Duodenal mucosa (tissue), 2 donors: ENCODE measurements at regions not wholly inside any gene's neighbourhood (a gene's known extent, or its start where the extent isn't known, plus 50 kb on each side); places are given as distances from the start of the nearest gene placed in this dataset.

ENCODE experiments used
- H3K27ac ChIP-seq: one replicate; pipeline ENCODE4 v1.7.0; 2013; ENCODE audit warnings: low read depth, low read length
- H3K27me3 ChIP-seq, 2 donors: one replicate each; pipeline ENCODE4 v1.7.0; 2013; ENCODE audit warnings: low read length in 2 of 2, control low read depth in 1 of 2; ENCODE audit not compliant: insufficient read depth in 2 of 2, control insufficient read depth in 1 of 2
- H3K36me3 ChIP-seq, 2 donors: one replicate each; pipeline ENCODE4 v1.7.0; 2013; ENCODE audit warnings: low read length in 2 of 2, control low read depth in 1 of 2; ENCODE audit not compliant: insufficient read depth in 2 of 2, control insufficient read depth in 1 of 2
- H3K4me1 ChIP-seq, 2 donors: one replicate each; pipeline ENCODE4 v1.7.0; 2013; ENCODE audit warnings: low read length in 2 of 2, control low read depth in 1 of 2; ENCODE audit not compliant: insufficient read depth in 2 of 2, control insufficient read depth in 1 of 2
- H3K4me3 ChIP-seq, 2 donors: one replicate each; pipeline ENCODE4 v1.7.0; 2013; ENCODE audit warnings: low read length in 2 of 2, low read depth in 1 of 2
- H3K9ac ChIP-seq, 2 donors: one replicate each; pipeline ENCODE4 v1.7.0; 2013; ENCODE audit warnings: low read length in 2 of 2, low read depth in 1 of 2
- H3K9me3 ChIP-seq, 2 donors: one replicate each; pipeline ENCODE4 v1.7.0; 2013; ENCODE audit warnings: low read length in 2 of 2, control low read depth in 1 of 2; ENCODE audit not compliant: control insufficient read depth in 1 of 2

DNA sequence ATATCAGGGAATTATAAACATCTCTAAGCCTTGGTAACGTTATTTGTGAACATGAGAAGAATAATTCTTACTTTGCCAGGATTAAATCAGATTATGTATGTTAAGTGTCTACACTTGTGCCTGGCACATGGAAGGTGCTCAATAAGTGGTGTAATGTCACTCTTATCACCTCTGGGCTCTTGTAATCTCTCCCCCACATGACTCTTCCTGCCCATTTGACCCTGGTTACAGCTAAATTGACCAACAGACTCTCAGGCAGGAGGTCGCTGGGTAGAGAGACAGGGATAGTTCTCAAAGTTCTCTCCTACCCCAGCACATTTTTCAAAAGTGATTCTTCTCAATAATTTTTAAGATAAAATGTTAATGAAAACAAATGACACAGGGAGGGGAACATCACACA is 137.8 kb upstream of the FRMD6 start:
- Histone ChIP-seq H3K9me3 (no peaks in the 10 kb centered on the region), H3K4me3 (no peak overlapping the region), H3K4me1 (no peaks in the 10 kb centered on the region), H3K27ac (no peak overlapping the region), H3K36me3 (no peaks in the 10 kb centered on the region), H3K27me3 (no peaks in the 10 kb centered on the region), H3K9ac (no peak overlapping the region)

DNA sequence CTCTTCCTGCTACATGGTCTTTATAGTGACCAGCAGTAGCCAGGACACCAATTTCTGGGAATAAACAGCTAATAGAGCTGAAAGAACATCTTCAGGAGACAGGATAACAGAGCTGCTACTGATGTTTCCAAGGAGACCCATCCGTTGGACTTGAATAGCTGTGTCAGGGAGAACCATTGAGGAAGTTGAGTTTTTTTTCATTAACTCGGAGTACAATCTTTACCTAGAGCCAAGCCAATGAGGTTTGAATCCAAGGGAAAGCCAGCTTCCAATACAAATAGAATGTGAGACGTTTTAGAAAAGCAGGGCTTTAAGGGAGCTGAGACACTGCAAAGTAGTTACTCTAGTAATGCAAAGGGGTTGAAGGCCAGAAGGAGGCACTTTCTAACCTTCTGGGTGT is 136.1 kb upstream of the FRMD6 start:
- Histone ChIP-seq H3K9ac (no peak overlapping the region), H3K27ac (no peak overlapping the region), H3K27me3 (no peaks in the 10 kb centered on the region), H3K9me3 (no peaks in the 10 kb centered on the region), H3K36me3 (no peaks in the 10 kb centered on the region), H3K4me3 (no peak overlapping the region), H3K4me1 (no peaks in the 10 kb centered on the region)

- Histone ChIP-seq H3K9me3 (no peaks in the 10 kb centered on the region), H3K36me3 (no peaks in the 10 kb centered on the region), H3K4me3 (no peak overlapping the region), H3K27me3 (no peaks in the 10 kb centered on the region), H3K9ac (no peak overlapping the region), H3K4me1 (no peaks in the 10 kb centered on the region), H3K27ac (no peak overlapping the region)
Observed at GRCh38 chr14:51516706-51517395, 134.9 kb upstream of the FRMD6 start.

GRCh38 chr14:51518280-51518679 is 133.4 kb upstream of the FRMD6 start:
- no peak overlapping the region for H3K4me3 ChIP-seq
- H3K27me3 ChIP-seq: no peaks in the 10 kb centered on the region
- H3K36me3 ChIP-seq: no peaks in the 10 kb centered on the region
- H3K9ac ChIP-seq: no peak overlapping the region
- no peaks in the 10 kb centered on the region for H3K4me1 ChIP-seq
- no peaks in the 10 kb centered on the region for H3K9me3 ChIP-seq
- no peak overlapping the region for H3K27ac ChIP-seq

DNA sequence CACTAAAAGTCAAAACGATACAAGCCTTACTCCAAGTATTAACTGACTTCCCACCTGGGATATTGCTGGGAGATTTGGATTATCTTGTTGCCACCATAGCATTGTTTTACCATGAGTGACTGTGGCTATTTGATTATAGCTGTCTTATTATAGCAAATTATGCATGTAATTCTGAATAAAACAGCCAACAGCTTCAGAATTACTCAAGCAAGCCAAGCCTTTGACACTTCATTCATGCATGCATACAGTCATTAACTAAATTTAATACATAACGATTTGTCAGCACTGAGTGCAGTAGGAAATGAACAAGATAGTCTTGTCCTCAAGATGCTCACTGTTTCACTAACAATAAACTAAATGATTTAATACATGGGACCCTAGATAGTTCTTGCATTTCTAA is 133.0 kb upstream of the FRMD6 start:
- Histone ChIP-seq H3K9me3 (no peaks in the 10 kb centered on the region), H3K36me3 (no peaks in the 10 kb centered on the region), H3K27ac (no peak overlapping the region), H3K4me3 (no peak overlapping the region), H3K27me3 (no peaks in the 10 kb centered on the region), H3K9ac (no peak overlapping the region), H3K4me1 (no peaks in the 10 kb centered on the region)

GRCh38 chr14:51520087-51520486 is 131.6 kb upstream of the FRMD6 start:
- no peak overlapping the region for H3K9ac ChIP-seq
- H3K27me3 ChIP-seq: no peaks in the 10 kb centered on the region
- no peaks in the 10 kb centered on the region for H3K4me1 ChIP-seq
- H3K4me3 ChIP-seq: no peak overlapping the region
- H3K27ac ChIP-seq: no peak overlapping the region
- no peaks in the 10 kb centered on the region for H3K36me3 ChIP-seq
- no peaks in the 10 kb centered on the region for H3K9me3 ChIP-seq

DNA sequence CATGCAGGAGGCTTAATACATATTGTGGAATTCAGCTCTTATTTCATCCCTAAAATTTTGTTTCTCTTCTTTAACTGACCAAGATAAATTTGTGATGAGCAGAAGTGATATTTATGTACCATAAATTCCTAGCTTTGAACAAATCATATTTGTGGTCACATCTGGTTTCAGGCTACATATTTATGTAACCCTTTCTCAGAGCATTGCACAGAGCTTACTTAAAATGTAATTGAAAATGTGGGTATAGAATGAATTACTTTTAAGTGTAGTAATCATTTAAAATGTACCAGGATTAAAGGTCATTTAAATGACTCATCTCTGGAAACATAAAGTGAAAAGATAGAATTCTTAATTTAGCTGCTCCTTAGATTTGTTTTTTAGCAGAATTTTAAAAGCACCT is 129.9 kb upstream of the FRMD6 start:
- H3K36me3 ChIP-seq: no peaks in the 10 kb centered on the region
- no peaks in the 10 kb centered on the region for H3K9me3 ChIP-seq
- no peak overlapping the region for H3K4me3 ChIP-seq
- H3K27ac ChIP-seq: no peak overlapping the region
- H3K27me3 ChIP-seq: no peaks in the 10 kb centered on the region
- H3K4me1 ChIP-seq: no peaks in the 10 kb centered on the region
- H3K9ac ChIP-seq: no peak overlapping the region

DNA sequence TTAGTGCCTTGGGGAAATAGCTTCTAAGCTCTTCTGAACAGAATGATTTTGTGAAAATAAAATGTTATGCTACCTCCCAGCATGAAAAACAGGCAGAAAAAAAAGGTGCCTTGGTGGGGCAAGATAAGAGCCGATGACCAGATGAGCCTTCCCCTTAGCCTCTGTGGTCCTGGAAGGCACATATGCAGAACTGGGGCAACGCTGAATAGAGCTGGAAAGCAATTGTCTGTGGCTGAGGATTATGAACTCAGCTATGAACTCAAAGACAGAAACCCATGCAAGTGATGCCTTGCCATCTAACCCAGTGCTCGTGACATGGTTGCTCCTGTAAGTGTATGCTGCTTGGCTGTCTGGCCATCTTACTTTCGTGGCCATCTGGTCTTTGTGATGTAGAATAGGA is 128.5 kb upstream of the FRMD6 start:
- H3K27me3 ChIP-seq: no peaks in the 10 kb centered on the region

DNA sequence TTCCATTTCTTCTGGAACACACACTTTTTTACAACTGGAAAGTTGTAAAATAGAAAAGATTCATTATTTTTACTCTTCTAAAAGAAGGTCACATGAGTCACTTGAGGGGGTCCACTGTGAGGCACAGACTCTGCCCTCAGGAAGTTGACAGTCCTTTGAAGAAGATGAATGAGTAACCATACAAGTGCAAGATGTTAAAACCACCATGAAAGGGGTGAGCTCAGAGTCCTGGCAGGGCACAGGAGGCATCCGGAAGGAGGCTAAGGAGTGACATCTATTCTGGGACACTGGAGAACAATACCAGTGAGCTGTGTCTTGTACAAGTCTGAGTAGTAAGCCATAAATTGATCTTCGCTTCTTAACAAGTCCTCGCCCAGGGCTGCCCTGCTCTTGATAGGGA is 126.0 kb upstream of the FRMD6 start:
- no peaks in the 10 kb centered on the region for H3K36me3 ChIP-seq
- no peaks in the 10 kb centered on the region for H3K4me1 ChIP-seq
- H3K27me3 ChIP-seq: no peaks in the 10 kb centered on the region
- no peak overlapping the region for H3K9ac ChIP-seq
- no peaks in the 10 kb centered on the region for H3K9me3 ChIP-seq
- H3K27ac ChIP-seq: no peak overlapping the region
- no peak overlapping the region for H3K4me3 ChIP-seq

More for the DNA sequence above, 128.5 kb upstream of the FRMD6 start:
- Histone ChIP-seq H3K27ac (no peak overlapping the region), H3K36me3 (no peaks in the 10 kb centered on the region), H3K4me1 (no peaks in the 10 kb centered on the region), H3K9ac (no peak overlapping the region), H3K4me3 (no peak overlapping the region), H3K9me3 (no peaks in the 10 kb centered on the region)

GRCh38 chr14:51527073-51527472 is 124.6 kb upstream of the FRMD6 start:
- H3K9me3 ChIP-seq: no peaks in the 10 kb centered on the region
- H3K36me3 ChIP-seq: no peaks in the 10 kb centered on the region
- no peak overlapping the region for H3K27ac ChIP-seq
- H3K4me3 ChIP-seq: no peak overlapping the region
- H3K4me1 ChIP-seq: no peaks in the 10 kb centered on the region
- H3K27me3 ChIP-seq: no peaks in the 10 kb centered on the region
- no peak overlapping the region for H3K9ac ChIP-seq

DNA sequence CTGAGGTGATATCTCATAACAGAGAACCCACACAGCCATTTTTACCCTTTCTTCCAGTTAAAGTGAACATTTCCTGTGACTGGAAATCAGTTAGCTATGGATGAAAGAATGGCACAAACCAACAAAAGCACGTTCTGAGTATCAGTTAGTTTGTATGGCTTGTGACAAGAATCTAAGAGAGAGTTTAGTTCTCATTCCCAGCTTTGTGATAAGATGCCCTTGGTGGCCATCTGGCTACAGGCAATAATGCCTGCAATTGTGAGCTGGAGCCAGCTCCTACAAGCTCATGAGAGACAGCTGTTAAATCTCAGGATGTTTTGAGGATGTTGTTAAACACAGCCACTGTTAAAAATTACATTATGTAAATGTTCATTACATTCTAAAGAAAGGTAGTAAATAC is 122.0 kb upstream of the FRMD6 start:
- Histone ChIP-seq H3K27me3 (no peaks in the 10 kb centered on the region), H3K9me3 (no peaks in the 10 kb centered on the region), H3K36me3 (no peaks in the 10 kb centered on the region), H3K4me1 (no peaks in the 10 kb centered on the region), H3K4me3 (no peak overlapping the region), H3K27ac (no peak overlapping the region), H3K9ac (no peak overlapping the region)
